Adrenal gland (tissue), 9 donors: ENCODE measurements at regions not wholly inside any gene's neighbourhood (a gene's known extent, or its start where the extent isn't known, plus 50 kb on each side); places are given as distances from the start of the nearest gene placed in this dataset.

Experiments
- DNase-seq, 7 donors: peaks; one replicate each; pipeline ENCODE4 v3.0.0-alpha.2; 2019 to 2020
- H3K27ac ChIP-seq, 5 donors: fragments of 200-600 bp; sonication (generic) in 4 of 5; 1 replicate in 3 of 5; 2 replicates in 2 of 5; pipeline versions ENCODE4 v1.5.1 to v1.8.0; 2016 to 2020; ENCODE audit warnings: mild to moderate bottlenecking in 1 of 5
- H3K27me3 ChIP-seq: fragments of 200-600 bp; 2 replicates; pipeline ENCODE4 v1.8.0; 2021
- H3K36me3 ChIP-seq, 2 donors: fragments of 200-600 bp; replicated peaks in 1 of 2; 1 replicate in 1 of 2; 2 replicates in 1 of 2; pipeline versions ENCODE4 v1.5.1 to v1.8.0; 2018 to 2022
- H3K4me1 ChIP-seq, 2 donors: fragments of 200-600 bp; replicated peaks in 1 of 2; 1 replicate in 1 of 2; 2 replicates in 1 of 2; pipeline versions ENCODE4 v1.5.1 to v1.8.0; 2018 to 2021
- H3K4me3 ChIP-seq, 4 donors: fragments of 200-600 bp; sonication (generic) in 3 of 4; one replicate each; pipeline ENCODE4 v1.5.1; 2016 to 2018
- H3K9me3 ChIP-seq, 3 donors: fragments of 200-600 bp; sonication (generic) in 1 of 3; replicated peaks in 1 of 3; 1 replicate in 2 of 3; 2 replicates in 1 of 3; pipeline versions ENCODE4 v1.5.1 to v1.8.0; 2016 to 2021
- POLR2A ChIP-seq, 2 donors: fragments of 450-650 bp; IDR thresholded peaks; one replicate each; pipeline ENCODE4 v1.6.1; 2017; ENCODE audit warnings: antibody characterized with exemption in 2 of 2, mild to moderate bottlenecking in 2 of 2, moderate library complexity in 1 of 2
- WGBS, 4 donors: extraction: QIAGEN DNeasy Blood & Tissue Kit in 2 of 4; methylation state at CpG; one replicate each; pipeline versions ENCODE4 v1.1.5 to v1.1.7; 2013 to 2017; 5-methylcytosine and 5-hydroxymethylcytosine counted together
- intact Hi-C, 2 donors: fragments of 100-400 bp; cut with DNase I; formaldehyde crosslinking; loops; one replicate each; pipeline versions ENCODE4 v1.14.1 to v1.15.0; 2022 to 2023
- TF ChIP-seq, protein P1 (sequence below), 6 experiments: fragments of 450-650 bp in 4 of 6; fragments of 200-600 bp in 2 of 6; sonication (generic) in 1 of 6; IDR thresholded peaks; 1 replicate in 5 of 6; 2 replicates in 1 of 6; pipeline versions ENCODE4 v1.5.1 to v1.8.0; 2016 to 2021; ENCODE audit warnings: antibody characterized with exemption in 6 of 6, mild to moderate bottlenecking in 2 of 6, moderate library complexity in 1 of 6
- donor health status: healthy with polysubstance abuse.
- donor health status: Bipolar disorder and iron deficiency.
- donor health status: DM: yes; HTN: yes; CAD: no.
- donor health status: DM: no; HTN: no; CAD: no.
- donor health status: DM: no; HTN: no; CAD: no.

DNA sequence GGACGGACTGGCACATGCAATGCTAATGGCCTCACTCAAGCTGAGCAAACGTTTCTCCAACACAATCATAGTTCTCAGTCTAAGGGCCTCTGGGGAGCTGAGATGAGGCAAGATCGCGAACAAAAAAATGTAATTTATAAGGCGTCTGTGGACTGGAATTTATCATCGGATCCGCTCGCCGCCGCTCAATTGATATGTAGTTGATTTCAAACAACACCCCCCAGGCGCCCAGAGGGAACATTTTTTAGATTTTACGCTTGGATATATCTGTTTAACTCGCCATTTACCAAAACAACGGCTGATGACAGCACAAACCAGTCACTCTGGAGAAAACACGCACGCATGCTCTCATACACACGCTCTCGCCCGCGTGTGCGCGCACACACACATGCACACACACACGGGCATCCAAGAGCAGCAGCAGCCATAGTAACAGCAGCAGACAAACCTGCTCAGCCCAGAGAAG is 335.8 kb downstream of the SMAD2 start:
- H3K36me3 ChIP-seq = no peaks in the 10 kb centered on the region
- no peak overlapping the region for H3K4me3 ChIP-seq
- intact Hi-C loops = loop anchor here in 1 of 2 donors (10.0 kb wide), 1 partner anchor 150 kb away; no protein-coding TSS in a partner anchor
- no peaks in the 10 kb centered on the region for H3K9me3 ChIP-seq
- peaks cover 16% of the 10 kb centered on the region for H3K27me3 ChIP-seq
- 50 to 57% (median 55%) methylated on average over 22 to 23 of the region's 23 CpGs for WGBS, 4 donors
- peak in 1 of 7 donors; percentile 64 for DNase-seq
- H3K27ac ChIP-seq = no peak overlapping the region
- no peak for TF ChIP-seq POLR2A (IDR thresholded peaks at IDR 0.05)
- TF ChIP-seq, protein P1, sequence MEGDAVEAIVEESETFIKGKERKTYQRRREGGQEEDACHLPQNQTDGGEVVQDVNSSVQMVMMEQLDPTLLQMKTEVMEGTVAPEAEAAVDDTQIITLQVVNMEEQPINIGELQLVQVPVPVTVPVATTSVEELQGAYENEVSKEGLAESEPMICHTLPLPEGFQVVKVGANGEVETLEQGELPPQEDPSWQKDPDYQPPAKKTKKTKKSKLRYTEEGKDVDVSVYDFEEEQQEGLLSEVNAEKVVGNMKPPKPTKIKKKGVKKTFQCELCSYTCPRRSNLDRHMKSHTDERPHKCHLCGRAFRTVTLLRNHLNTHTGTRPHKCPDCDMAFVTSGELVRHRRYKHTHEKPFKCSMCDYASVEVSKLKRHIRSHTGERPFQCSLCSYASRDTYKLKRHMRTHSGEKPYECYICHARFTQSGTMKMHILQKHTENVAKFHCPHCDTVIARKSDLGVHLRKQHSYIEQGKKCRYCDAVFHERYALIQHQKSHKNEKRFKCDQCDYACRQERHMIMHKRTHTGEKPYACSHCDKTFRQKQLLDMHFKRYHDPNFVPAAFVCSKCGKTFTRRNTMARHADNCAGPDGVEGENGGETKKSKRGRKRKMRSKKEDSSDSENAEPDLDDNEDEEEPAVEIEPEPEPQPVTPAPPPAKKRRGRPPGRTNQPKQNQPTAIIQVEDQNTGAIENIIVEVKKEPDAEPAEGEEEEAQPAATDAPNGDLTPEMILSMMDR (IDR thresholded peaks at IDR 0.05) = no peak
- no peaks in the 10 kb centered on the region for H3K4me1 ChIP-seq

DNA sequence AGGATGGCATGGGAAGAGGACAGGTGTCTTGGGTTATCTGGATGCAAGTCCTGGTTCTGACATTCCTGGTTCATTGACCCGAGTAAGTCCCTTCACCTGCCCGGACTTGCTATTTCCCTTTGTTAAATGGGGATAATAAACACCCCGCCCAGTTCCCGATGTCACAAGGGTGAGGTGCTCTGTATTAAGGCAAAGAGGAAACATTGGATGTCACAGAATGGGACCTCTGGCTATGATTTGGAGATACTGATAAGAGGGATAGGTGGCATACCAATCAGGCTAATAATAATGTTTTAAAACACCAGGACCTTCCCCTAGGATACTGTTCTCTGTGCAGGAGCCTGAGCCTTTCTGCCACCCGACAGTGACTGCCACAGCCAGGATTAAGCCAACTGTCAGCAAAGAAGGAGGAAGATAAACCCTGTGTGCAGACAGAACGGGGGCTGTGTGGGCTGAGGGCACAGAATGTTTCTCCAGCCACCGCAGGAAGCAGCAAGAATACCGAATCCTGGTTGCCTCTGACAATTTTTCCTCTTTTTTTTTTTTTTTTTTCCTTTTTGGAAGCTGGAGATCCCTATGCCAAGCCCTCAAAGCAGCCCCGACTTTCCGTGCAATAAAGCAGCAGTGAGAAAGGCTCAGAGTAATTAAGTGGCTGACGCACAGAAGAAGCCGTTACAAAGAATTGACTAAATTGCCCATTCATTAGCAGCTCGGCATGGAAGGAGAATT is 336.6 kb downstream of the SMAD2 start:
- H3K27me3 ChIP-seq = peaks cover 16% of the 10 kb centered on the region
- no peaks in the 10 kb centered on the region for H3K4me1 ChIP-seq
- WGBS, 4 donors = 21 to 27% (median 26%) methylated on average over 13 of the region's 13 CpGs
- no peak overlapping the region for H3K4me3 ChIP-seq
- intact Hi-C loops = loop anchor here in 1 of 2 donors (10.0 kb wide), 1 partner anchor 151 kb away; no protein-coding TSS in a partner anchor
- no peak for DNase-seq
- no peak for TF ChIP-seq POLR2A (IDR thresholded peaks at IDR 0.05)
- TF ChIP-seq, protein P1 (IDR thresholded peaks at IDR 0.05) = no peak
- no peak overlapping the region for H3K27ac ChIP-seq
- H3K9me3 ChIP-seq = no peaks in the 10 kb centered on the region
- no peaks in the 10 kb centered on the region for H3K36me3 ChIP-seq

DNA sequence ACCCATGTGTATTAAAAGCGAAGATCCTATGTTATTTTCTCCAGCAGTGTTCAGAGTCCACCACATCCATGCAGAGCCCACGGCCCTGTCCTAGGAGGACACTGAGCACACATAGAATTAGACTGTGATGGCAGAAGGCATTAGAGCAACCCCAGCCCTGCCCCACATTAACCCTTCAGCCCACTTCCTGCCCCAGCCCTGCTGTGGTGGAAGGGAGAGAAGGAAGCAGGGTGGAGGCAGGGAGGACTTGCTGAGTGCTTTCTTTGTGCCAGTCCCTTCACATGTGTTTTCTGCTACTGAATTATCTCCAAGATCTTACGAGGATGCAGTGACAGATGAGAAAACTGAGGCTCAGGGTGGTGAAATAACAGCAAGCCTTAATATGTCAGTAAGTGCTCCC is 339.0 kb downstream of the SMAD2 start:
- DNase-seq = no peak
- 48 to 81% (median 60%) methylated on average over 2 to 3 of the region's 3 CpGs for WGBS, 4 donors
- no peaks in the 10 kb centered on the region for H3K4me1 ChIP-seq
- TF ChIP-seq POLR2A (IDR thresholded peaks at IDR 0.05) = no peak
- TF ChIP-seq, protein P1 (IDR thresholded peaks at IDR 0.05) = no peak
- no peak overlapping the region for H3K4me3 ChIP-seq
- H3K27ac ChIP-seq = no peak overlapping the region
- intact Hi-C loops = loop anchor here in 1 of 2 donors (10.0 kb wide), 1 partner anchor 153 kb away; no protein-coding TSS in a partner anchor
- H3K9me3 ChIP-seq = no peaks in the 10 kb centered on the region
- H3K27me3 ChIP-seq = peaks cover 16% of the 10 kb centered on the region
- no peaks in the 10 kb centered on the region for H3K36me3 ChIP-seq

DNA sequence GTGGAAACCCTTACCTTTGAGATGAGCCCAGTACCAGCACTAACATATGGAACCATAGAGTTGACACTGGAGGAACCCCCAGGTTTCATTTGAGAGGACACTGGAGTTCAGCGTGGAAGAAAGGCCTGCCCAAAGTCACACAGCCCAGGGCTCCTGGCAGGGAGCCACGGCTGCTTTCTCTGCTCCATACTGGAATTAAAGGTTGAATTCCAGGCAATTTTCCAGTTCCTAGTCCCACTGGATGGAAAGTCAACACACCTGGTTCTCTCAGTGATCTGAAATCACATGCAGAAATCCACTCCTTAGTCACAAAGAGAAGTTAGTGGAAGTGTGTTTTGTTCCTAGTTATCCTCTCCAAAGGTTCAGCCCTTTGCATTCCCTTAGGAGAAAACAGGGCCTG is 336.1 kb upstream of the SKOR2 start:
- no peak for TF ChIP-seq POLR2A (IDR thresholded peaks at IDR 0.05)
- H3K4me1 ChIP-seq = no peaks in the 10 kb centered on the region
- no peak overlapping the region for H3K4me3 ChIP-seq
- no peak overlapping the region for H3K27ac ChIP-seq
- peaks cover 2% of the 10 kb centered on the region for H3K27me3 ChIP-seq
- H3K36me3 ChIP-seq = no peaks in the 10 kb centered on the region
- 58 to 72% (median 66%) methylated on average over 2 of the region's 2 CpGs for WGBS, 4 donors
- no peaks in the 10 kb centered on the region for H3K9me3 ChIP-seq
- intact Hi-C loops = no loop called here
- DNase-seq = no peak
